ENCODE measurements at regions not wholly inside any gene's neighbourhood (a gene's known extent, or its start where the extent isn't known, plus 50 kb on each side); places are given as distances from the start of the nearest gene placed in this dataset.

GRCh38 chr3:190785047-190785446 is 77.4 kb downstream of the GMNC start:
- Histone ChIP-seq H3K9me3 (replicated peaks; ENCODE audit: control insufficient read depth, insufficient read depth, low read length) (no peaks in the 10 kb centered on the region), H4K20me1 (replicated peaks; ENCODE audit: control insufficient read depth, extremely low read depth, insufficient read depth, low read length) (no peaks in the 10 kb centered on the region), H3K4me1 (ENCODE audit: control insufficient read depth, extremely low read depth, insufficient read depth, low read length) (no peaks in the 10 kb centered on the region), H3K9ac (replicated peaks; ENCODE audit: extremely low read depth, insufficient read depth, low read length) (no peak overlapping the region), H3K36me3 (ENCODE audit: control insufficient read depth in 2 of 2, extremely low read depth in 1 of 2, insufficient read depth in 2 of 2, low read length in 2 of 2) (no peaks in the 10 kb centered on the region), H3K27ac (ENCODE audit: insufficient read depth, low read depth, low read length) (no peak overlapping the region), H3K4me2 (ENCODE audit: insufficient read depth, low read length) (no peak overlapping the region), H3K79me2 (ENCODE audit: control insufficient read depth, insufficient read depth, low read length) (no peaks in the 10 kb centered on the region), H3K4me3 (replicated peaks in 1 of 3; ENCODE audit: insufficient read depth in 1 of 3, low read depth in 1 of 3, low read length in 3 of 3) (no peak overlapping the region), H3K9me1 (replicated peaks; ENCODE audit: control insufficient read depth, extremely low read depth, insufficient read depth, low read length) (no peaks in the 10 kb centered on the region), H2AFZ (ENCODE audit: low read depth, low read length) (no peak overlapping the region), H3K27me3 (ENCODE audit: control insufficient read depth in 2 of 2, insufficient read depth in 2 of 2, low read length in 2 of 2) (no peaks in the 10 kb centered on the region)
- POLR2A ChIA-PET = no interaction called here
- intact Hi-C loops (cut with micrococcal nuclease) (no loop called here), dilution Hi-C loops (cut with MboI; ENCODE audit: extremely low pct_ligation_motif_present, low sequenced_read_pairs) (no loop called here)
- no peak for DNase-seq (ENCODE audit: low read depth, low spot score)
- BruUV-seq (replicated peaks) = no TSS peak
- CTCF ChIA-PET = interaction anchor here (0.6 kb wide), 1 partner anchor 161 kb away, joined by 3 read pairs; no protein-coding TSS in a partner anchor
- no peak for FAIRE-seq
- TF ChIP-seq JUN (IDR thresholded peaks at IDR 0.05; ENCODE audit: borderline replicate concordance, insufficient read depth, insufficient read length, low read depth) = no peak
- TF ChIP-seq MYC (IDR thresholded peaks at IDR 0.05; ENCODE audit: low read depth, low read length) = no peak
- no peak for TF ChIP-seq MAX (IDR thresholded peaks at IDR 0.05; ENCODE audit: insufficient read depth, insufficient read length)
- TF ChIP-seq FOS (IDR thresholded peaks at IDR 0.05; ENCODE audit: borderline replicate concordance, insufficient read depth, low read length) = no peak
- TF ChIP-seq POLR2AphosphoS5 (IDR thresholded peaks at IDR 0.05; ENCODE audit: insufficient read depth, low read depth, low read length) = no peak
- TF ChIP-seq GATA2 (IDR thresholded peaks at IDR 0.05; ENCODE audit: insufficient read depth, insufficient read length, low read depth, low read length) = no peak
- TF ChIP-seq EZH2 (IDR thresholded peaks at IDR 0.05; ENCODE audit: borderline replicate concordance, low read depth, low read length, severe bottlenecking) = no peak
- TF ChIP-seq POLR2A (IDR thresholded peaks at IDR 0.05; ENCODE audit: low read depth, low read length) = no peak

GRCh38 chr3:190780524-190780923 is 82.0 kb downstream of the GMNC start:
- Histone ChIP-seq H4K20me1 (replicated peaks; ENCODE audit: control insufficient read depth, extremely low read depth, insufficient read depth, low read length) (no peaks in the 10 kb centered on the region), H3K79me2 (ENCODE audit: control insufficient read depth, insufficient read depth, low read length) (no peaks in the 10 kb centered on the region), H3K27me3 (ENCODE audit: control insufficient read depth in 2 of 2, insufficient read depth in 2 of 2, low read length in 2 of 2) (no peaks in the 10 kb centered on the region), H3K9ac (replicated peaks; ENCODE audit: extremely low read depth, insufficient read depth, low read length) (no peak overlapping the region), H2AFZ (ENCODE audit: low read depth, low read length) (no peak overlapping the region), H3K4me2 (ENCODE audit: insufficient read depth, low read length) (no peak overlapping the region), H3K9me1 (replicated peaks; ENCODE audit: control insufficient read depth, extremely low read depth, insufficient read depth, low read length) (no peaks in the 10 kb centered on the region), H3K4me1 (ENCODE audit: control insufficient read depth, extremely low read depth, insufficient read depth, low read length) (no peaks in the 10 kb centered on the region), H3K9me3 (replicated peaks; ENCODE audit: control insufficient read depth, insufficient read depth, low read length) (no peaks in the 10 kb centered on the region), H3K36me3 (ENCODE audit: control insufficient read depth in 2 of 2, extremely low read depth in 1 of 2, insufficient read depth in 2 of 2, low read length in 2 of 2) (no peaks in the 10 kb centered on the region), H3K4me3 (replicated peaks in 1 of 3; ENCODE audit: insufficient read depth in 1 of 3, low read depth in 1 of 3, low read length in 3 of 3) (no peak overlapping the region), H3K27ac (ENCODE audit: insufficient read depth, low read depth, low read length) (no peak overlapping the region)
- TF ChIP-seq MAX (IDR thresholded peaks at IDR 0.05; ENCODE audit: insufficient read depth, insufficient read length) (no peak), EZH2 (IDR thresholded peaks at IDR 0.05; ENCODE audit: borderline replicate concordance, low read depth, low read length, severe bottlenecking) (no peak), JUN (IDR thresholded peaks at IDR 0.05; ENCODE audit: borderline replicate concordance, insufficient read depth, insufficient read length, low read depth) (no peak), POLR2AphosphoS5 (IDR thresholded peaks at IDR 0.05; ENCODE audit: insufficient read depth, low read depth, low read length) (no peak), MYC (IDR thresholded peaks at IDR 0.05; ENCODE audit: low read depth, low read length) (no peak), CTCF (IDR thresholded peaks at IDR 0.05; ENCODE audit: extremely low read depth in 1 of 2, insufficient read depth in 1 of 2, low read depth in 1 of 2, low read length in 2 of 2) (no peak), POLR2A (IDR thresholded peaks at IDR 0.05; ENCODE audit: low read depth, low read length) (no peak), GATA2 (IDR thresholded peaks at IDR 0.05; ENCODE audit: insufficient read depth, insufficient read length, low read depth, low read length) (no peak), FOS (IDR thresholded peaks at IDR 0.05; ENCODE audit: borderline replicate concordance, insufficient read depth, low read length) (no peak)
- ChIA-PET CTCF (no interaction called here), POLR2A (no interaction called here)
- intact Hi-C loops (cut with micrococcal nuclease) = no loop called here
- dilution Hi-C loops (cut with MboI; ENCODE audit: extremely low pct_ligation_motif_present, low sequenced_read_pairs) = no loop called here
- BruUV-seq (replicated peaks) = no TSS peak
- DNase-seq (ENCODE audit: low read depth, low spot score) (no peak), FAIRE-seq (no peak)
